Esophagus squamous epithelium (tissue), 4 donors: ENCODE measurements at regions not wholly inside any gene's neighbourhood (a gene's known extent, or its start where the extent isn't known, plus 50 kb on each side); places are given as distances from the start of the nearest gene placed in this dataset.

Source experiments
- POLR2A ChIP-seq, 4 donors: fragments of 450-650 bp; IDR thresholded peaks; one replicate each; pipeline ENCODE4 v1.6.1; 2017; ENCODE audit warnings: antibody characterized with exemption in 4 of 4, mild to moderate bottlenecking in 4 of 4, moderate library complexity in 3 of 4
- TF ChIP-seq, protein P1 (sequence below), 6 experiments: fragments of 450-650 bp in 4 of 6; fragments of 200-600 bp in 2 of 6; sonication (generic) in 2 of 6; IDR thresholded peaks; one replicate each; pipeline ENCODE4 v1.5.1; 2016 to 2019; ENCODE audit warnings: antibody characterized with exemption in 6 of 6, mild to moderate bottlenecking in 4 of 6, moderate library complexity in 4 of 6

- TF ChIP-seq, protein P1, sequence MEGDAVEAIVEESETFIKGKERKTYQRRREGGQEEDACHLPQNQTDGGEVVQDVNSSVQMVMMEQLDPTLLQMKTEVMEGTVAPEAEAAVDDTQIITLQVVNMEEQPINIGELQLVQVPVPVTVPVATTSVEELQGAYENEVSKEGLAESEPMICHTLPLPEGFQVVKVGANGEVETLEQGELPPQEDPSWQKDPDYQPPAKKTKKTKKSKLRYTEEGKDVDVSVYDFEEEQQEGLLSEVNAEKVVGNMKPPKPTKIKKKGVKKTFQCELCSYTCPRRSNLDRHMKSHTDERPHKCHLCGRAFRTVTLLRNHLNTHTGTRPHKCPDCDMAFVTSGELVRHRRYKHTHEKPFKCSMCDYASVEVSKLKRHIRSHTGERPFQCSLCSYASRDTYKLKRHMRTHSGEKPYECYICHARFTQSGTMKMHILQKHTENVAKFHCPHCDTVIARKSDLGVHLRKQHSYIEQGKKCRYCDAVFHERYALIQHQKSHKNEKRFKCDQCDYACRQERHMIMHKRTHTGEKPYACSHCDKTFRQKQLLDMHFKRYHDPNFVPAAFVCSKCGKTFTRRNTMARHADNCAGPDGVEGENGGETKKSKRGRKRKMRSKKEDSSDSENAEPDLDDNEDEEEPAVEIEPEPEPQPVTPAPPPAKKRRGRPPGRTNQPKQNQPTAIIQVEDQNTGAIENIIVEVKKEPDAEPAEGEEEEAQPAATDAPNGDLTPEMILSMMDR (IDR thresholded peaks at IDR 0.05) = no peak
- TF ChIP-seq POLR2A (IDR thresholded peaks at IDR 0.05) = no peak
Observed at GRCh38 chr18:27887287-27887686, 289.6 kb downstream of the CDH2 start.
